Gastroesophageal sphincter (tissue), 3 donors: ENCODE measurements at regions not wholly inside any gene's neighbourhood (a gene's known extent, or its start where the extent isn't known, plus 50 kb on each side); places are given as distances from the start of the nearest gene placed in this dataset.

Experiments
- POLR2AphosphoS5 ChIP-seq: sonication (generic); formaldehyde crosslinking; IDR thresholded peaks from one replicate; pipeline ENCODE4 v1.6.1; 2017; ENCODE audit warnings: antibody characterized with exemption
- TF ChIP-seq, protein P1 (sequence below), 4 experiments: fragments of 200-600 bp in 2 of 4; fragments of 450-650 bp in 2 of 4; sonication (generic) in 1 of 4; IDR thresholded peaks; one replicate each; pipeline ENCODE4 v1.5.1; 2017 to 2019; ENCODE audit warnings: antibody characterized with exemption in 4 of 4, mild to moderate bottlenecking in 2 of 4, moderate library complexity in 2 of 4

DNA sequence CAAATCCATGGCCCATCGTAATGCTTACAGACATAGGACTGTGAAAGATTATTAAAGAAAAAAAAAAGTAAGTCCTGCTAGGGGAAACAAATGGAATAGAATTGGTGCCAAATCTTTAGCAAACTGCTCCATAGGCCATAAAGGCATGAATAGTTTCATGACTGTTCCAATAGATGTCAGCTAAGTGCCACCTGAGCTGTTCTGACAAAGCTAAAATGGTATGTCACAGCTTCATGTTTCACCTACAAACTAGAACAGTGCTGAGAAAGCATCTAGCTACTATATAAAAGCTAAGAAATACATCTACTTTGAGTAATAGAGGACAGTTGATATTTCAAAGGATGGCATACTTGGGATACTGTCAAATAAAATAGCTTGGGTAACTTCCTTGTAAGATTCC is 771.6 kb upstream of the CA10 start:
- TF ChIP-seq POLR2AphosphoS5, result no peak
- TF ChIP-seq, protein P1, sequence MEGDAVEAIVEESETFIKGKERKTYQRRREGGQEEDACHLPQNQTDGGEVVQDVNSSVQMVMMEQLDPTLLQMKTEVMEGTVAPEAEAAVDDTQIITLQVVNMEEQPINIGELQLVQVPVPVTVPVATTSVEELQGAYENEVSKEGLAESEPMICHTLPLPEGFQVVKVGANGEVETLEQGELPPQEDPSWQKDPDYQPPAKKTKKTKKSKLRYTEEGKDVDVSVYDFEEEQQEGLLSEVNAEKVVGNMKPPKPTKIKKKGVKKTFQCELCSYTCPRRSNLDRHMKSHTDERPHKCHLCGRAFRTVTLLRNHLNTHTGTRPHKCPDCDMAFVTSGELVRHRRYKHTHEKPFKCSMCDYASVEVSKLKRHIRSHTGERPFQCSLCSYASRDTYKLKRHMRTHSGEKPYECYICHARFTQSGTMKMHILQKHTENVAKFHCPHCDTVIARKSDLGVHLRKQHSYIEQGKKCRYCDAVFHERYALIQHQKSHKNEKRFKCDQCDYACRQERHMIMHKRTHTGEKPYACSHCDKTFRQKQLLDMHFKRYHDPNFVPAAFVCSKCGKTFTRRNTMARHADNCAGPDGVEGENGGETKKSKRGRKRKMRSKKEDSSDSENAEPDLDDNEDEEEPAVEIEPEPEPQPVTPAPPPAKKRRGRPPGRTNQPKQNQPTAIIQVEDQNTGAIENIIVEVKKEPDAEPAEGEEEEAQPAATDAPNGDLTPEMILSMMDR (IDR thresholded peaks at IDR 0.05), result no peak
